H9 (cell line): ENCODE measurements at regions not wholly inside any gene's neighbourhood (a gene's known extent, or its start where the extent isn't known, plus 50 kb on each side); places are given as distances from the start of the nearest gene placed in this dataset.

Source experiments
- DNase-seq: peaks from one replicate; pipeline ENCODE4 v3.0.0-alpha.2; 2017
- H2AFZ ChIP-seq: one replicate; pipeline ENCODE4 v1.6.1; 2013; ENCODE audit warnings: mild to moderate bottlenecking, low read length, control low read depth, moderate library complexity
- H2AK5ac ChIP-seq: 2 replicates; pipeline ENCODE4 v1.6.1; 2013; ENCODE audit warnings: low read length, control low read depth, mixed read lengths; ENCODE audit not compliant: insufficient read length
- H2BK120ac ChIP-seq: one replicate; pipeline ENCODE4 v1.6.1; 2013; ENCODE audit warnings: low read depth, mild to moderate bottlenecking, low read length, control low read depth, inconsistent platforms; ENCODE audit not compliant: poor library complexity, severe bottlenecking
- H2BK12ac ChIP-seq: 2 replicates; pipeline ENCODE4 v1.6.1; 2013; ENCODE audit warnings: low read length, control low read depth, mixed read lengths, low read depth; ENCODE audit not compliant: insufficient read length
- H2BK15ac ChIP-seq: 2 replicates; pipeline ENCODE4 v1.6.1; 2013; ENCODE audit warnings: low read depth, low read length, control low read depth
- H2BK20ac ChIP-seq: one replicate; pipeline ENCODE4 v1.6.1; 2013; ENCODE audit warnings: low read depth, mild to moderate bottlenecking, low read length, control low read depth, inconsistent platforms; ENCODE audit not compliant: poor library complexity, severe bottlenecking
- H2BK5ac ChIP-seq: 2 replicates; pipeline ENCODE4 v1.6.1; 2013; ENCODE audit warnings: low read length, control low read depth, mixed read lengths; ENCODE audit not compliant: insufficient read length
- H3K14ac ChIP-seq: 2 replicates; pipeline ENCODE4 v1.6.1; 2013; ENCODE audit warnings: low read length, control low read depth; ENCODE audit not compliant: insufficient read depth
- H3K18ac ChIP-seq: 2 replicates; pipeline ENCODE4 v1.6.1; 2013; ENCODE audit warnings: low read depth, mild to moderate bottlenecking, mixed read lengths, low read length, control low read depth; ENCODE audit not compliant: insufficient read length
- H3K23ac ChIP-seq: 2 replicates; pipeline ENCODE4 v1.6.1; 2013; ENCODE audit warnings: low read length, control low read depth, mixed read lengths, low read depth; ENCODE audit not compliant: insufficient read length
- H3K23me2 ChIP-seq: 2 replicates; pipeline ENCODE4 v1.6.1; 2013; ENCODE audit warnings: low read depth, mild to moderate bottlenecking, mixed read lengths, low read length, control low read depth; ENCODE audit not compliant: insufficient read length, poor library complexity, severe bottlenecking
- H3K27ac ChIP-seq: 2 replicates; pipeline ENCODE4 v1.5.1; 2013; ENCODE audit warnings: low read length, control low read depth, mixed read lengths, low read depth; ENCODE audit not compliant: insufficient read length
- H3K27me3 ChIP-seq: 2 replicates; pipeline ENCODE4 v1.6.1; 2013; ENCODE audit warnings: low read length, control low read depth, inconsistent platforms; ENCODE audit not compliant: insufficient read depth
- H3K4ac ChIP-seq: 2 replicates; pipeline ENCODE4 v1.6.1; 2013; ENCODE audit warnings: low read depth, mild to moderate bottlenecking, control low read depth, inconsistent platforms, low read length, moderate library complexity
- H3K4me1 ChIP-seq: 2 replicates; pipeline ENCODE4 v1.6.1; 2013; ENCODE audit warnings: low read length, control low read depth, inconsistent platforms; ENCODE audit not compliant: insufficient read depth
- H3K4me2 ChIP-seq: 2 replicates; pipeline ENCODE4 v1.6.1; 2013; ENCODE audit warnings: low read length, control low read depth, mixed read lengths; ENCODE audit not compliant: insufficient read length, insufficient read depth
- H3K56ac ChIP-seq: 2 replicates; pipeline ENCODE4 v1.6.1; 2013; ENCODE audit warnings: low read depth, mild to moderate bottlenecking, mixed read lengths, low read length, control low read depth; ENCODE audit not compliant: insufficient read length
- H3K79me1 ChIP-seq: 2 replicates; pipeline ENCODE4 v1.6.1; 2013; ENCODE audit warnings: low read depth, mild to moderate bottlenecking, moderate library complexity, low read length, control low read depth, inconsistent platforms; ENCODE audit not compliant: insufficient read depth, poor library complexity, severe bottlenecking
- H3K79me2 ChIP-seq: 2 replicates; pipeline ENCODE4 v1.6.1; 2013; ENCODE audit warnings: low read length, control low read depth, inconsistent platforms; ENCODE audit not compliant: insufficient read depth
- H3K9ac ChIP-seq: 2 replicates; pipeline ENCODE4 v1.6.1; 2013; ENCODE audit warnings: low read length, control low read depth, mixed read lengths; ENCODE audit not compliant: insufficient read length; ENCODE audit errors: extremely low read depth
- H3K9me3 ChIP-seq: one replicate; pipeline ENCODE4 v1.6.1; 2013; ENCODE audit warnings: low read depth, low read length, inconsistent platforms; ENCODE audit not compliant: control insufficient read depth
- H3T11ph ChIP-seq: one replicate; pipeline ENCODE4 v1.6.1; 2013; ENCODE audit warnings: mild to moderate bottlenecking, low read length, control low read depth, inconsistent platforms
- H4K20me1 ChIP-seq: one replicate; pipeline ENCODE4 v1.6.1; 2013; ENCODE audit not compliant: control insufficient read depth, insufficient read length, insufficient read depth
- H4K5ac ChIP-seq: 2 replicates; pipeline ENCODE4 v1.6.1; 2013; ENCODE audit warnings: low read depth, mild to moderate bottlenecking, mixed read lengths, low read length, control low read depth; ENCODE audit not compliant: insufficient read length
- H4K8ac ChIP-seq: replicated peaks from 2 replicates; pipeline ENCODE4 v1.6.1; 2013; ENCODE audit warnings: low read length, control low read depth, mixed read lengths, low read depth; ENCODE audit not compliant: insufficient read length
- H4K91ac ChIP-seq: 2 replicates; pipeline ENCODE4 v1.6.1; 2013; ENCODE audit warnings: low read depth, mild to moderate bottlenecking, moderate library complexity, mixed read lengths, low read length, control low read depth; ENCODE audit not compliant: insufficient read length
- H3K27ac Mint-ChIP-seq, 3 experiments: 2 replicates in 2 of 3; 3 replicates in 1 of 3; pipeline ENCODE4 v1.8.0; 2020 to 2021; ENCODE audit warnings: mixed read lengths in 3 of 3, mild to moderate bottlenecking in 1 of 3, moderate library complexity in 1 of 3
- H3K27me3 Mint-ChIP-seq: 2 replicates; pipeline ENCODE4 v1.8.0; 2021; ENCODE audit warnings: low read depth, mild to moderate bottlenecking, moderate library complexity, mixed read lengths
- H3K36me3 Mint-ChIP-seq, 3 experiments: 2 replicates in 2 of 3; 3 replicates in 1 of 3; pipeline ENCODE4 v1.8.0; 2020 to 2021; ENCODE audit warnings: low read depth in 3 of 3, mixed read lengths in 3 of 3; ENCODE audit not compliant: insufficient read depth in 1 of 3
- H3K4me1 Mint-ChIP-seq, 2 experiments: 2 replicates each; pipeline ENCODE4 v1.8.0; 2020; ENCODE audit warnings: mixed read lengths in 2 of 2
- H3K4me3 Mint-ChIP-seq, 2 experiments: 2 replicates in 1 of 2; 3 replicates in 1 of 2; pipeline ENCODE4 v1.8.0; 2020 to 2021; ENCODE audit warnings: mild to moderate bottlenecking in 2 of 2, mixed read lengths in 2 of 2, moderate library complexity in 1 of 2
- H3K9me3 Mint-ChIP-seq, 2 experiments: 2 replicates in 1 of 2; 3 replicates in 1 of 2; pipeline ENCODE4 v1.8.0; 2020; ENCODE audit warnings: mild to moderate bottlenecking in 2 of 2, mixed read lengths in 2 of 2, moderate library complexity in 1 of 2
- CTCF ChIP-seq: fragments of 200-600 bp; sonication (generic); conservative IDR thresholded peaks from 3 replicates; pipeline ENCODE4 v1.8.0; 2021; ENCODE audit warnings: antibody characterized with exemption, mild to moderate bottlenecking
- WGBS: extraction: QIAGEN DNeasy Blood & Tissue Kit; methylation state at CpG from one replicate; pipeline ENCODE4 v1.1.7; 2013; ENCODE audit warnings: missing lambda C conversion rate, low lambda C conversion rate, mixed read lengths; ENCODE audit not compliant: insufficient read length; ENCODE audit errors: extremely low coverage; 5-methylcytosine and 5-hydroxymethylcytosine counted together

GRCh38 chr1:241444836-241445235 is 74.7 kb downstream of the FH start:
- H3T11ph ChIP-seq, result no peak overlapping the region
- no peak overlapping the region for H3K14ac ChIP-seq
- no peak overlapping the region for H3K4me2 ChIP-seq
- H2BK20ac ChIP-seq, result no peak overlapping the region
- no peaks in the 10 kb centered on the region for H3K79me1 ChIP-seq
- no peaks in the 10 kb centered on the region for H3K23me2 ChIP-seq
- no peak overlapping the region for H2BK5ac ChIP-seq
- WGBS, result no CpG with 5 or more reads among the region's 3 CpGs
- H4K5ac ChIP-seq, result no peak overlapping the region
- DNase-seq, result no peak
- no peak overlapping the region for H3K56ac ChIP-seq
- H3K9me3 ChIP-seq, result peaks cover 15% of the 10 kb centered on the region
- H4K8ac ChIP-seq, result no peak overlapping the region
- Mint-ChIP-seq H3K27ac (no peak overlapping the region), H3K27me3 (no peaks in the 10 kb centered on the region; the same call in 1 of the 2 replicates), H3K9me3 (peaks cover 14 to 34% of the 10 kb centered on the region in 2 experiments), H3K4me1 (peaks cover 0 to 6% of the 10 kb centered on the region in 2 experiments; a peak in 1 of 4 replicates), H3K36me3 (peaks cover 4 to 22% (median 7%) of the 10 kb centered on the region in 3 experiments), H3K4me3 (no peak overlapping the region)
- H2BK15ac ChIP-seq, result no peak overlapping the region
- no peak overlapping the region for H4K91ac ChIP-seq
- TF ChIP-seq CTCF, result no peak
- no peaks in the 10 kb centered on the region for H4K20me1 ChIP-seq
- no peak overlapping the region for H3K27ac ChIP-seq
- H3K27me3 ChIP-seq, result no peaks in the 10 kb centered on the region
- H2BK120ac ChIP-seq, result no peak overlapping the region
- H3K4ac ChIP-seq, result no peak overlapping the region
- H3K18ac ChIP-seq, result no peak overlapping the region
- H2BK12ac ChIP-seq, result no peak overlapping the region
- H2AK5ac ChIP-seq, result no peak overlapping the region
- H3K9ac ChIP-seq, result no peak overlapping the region
- H3K79me2 ChIP-seq, result no peaks in the 10 kb centered on the region
- no peak overlapping the region for H3K23ac ChIP-seq
- no peak overlapping the region for H2AFZ ChIP-seq
- H3K4me1 ChIP-seq, result peaks cover 6% of the 10 kb centered on the region; the same call in 1 of the 2 replicates
